B cell (primary cell): ENCODE measurements at regions not wholly inside any gene's neighbourhood (a gene's known extent, or its start where the extent isn't known, plus 50 kb on each side); places are given as distances from the start of the nearest gene placed in this dataset.

Source experiments
- ATAC-seq: fragments of 200-7000 bp; cut with Tn5 transposase; one replicate; pipeline ENCODE4 v1.10.0; 2021; ENCODE audit warnings: low read depth, mild to moderate bottlenecking, moderate number of reproducible peaks, moderate library complexity
- CTCF ChIA-PET: fragments of 350-600 bp; sonication (Branson Sonifier 250); formaldehyde crosslinking; loops from one replicate; lab custom pipeline; 2021; ENCODE audit warnings: antibody characterized with exemption, inconsistent platforms; lab: Charles Lee
- POLR2A ChIA-PET: fragments of 350-600 bp; sonication (Branson Sonifier 250); formaldehyde crosslinking; loops from one replicate; lab custom pipeline; 2021; ENCODE audit warnings: antibody characterized with exemption; lab: Charles Lee
- DNase-seq: peaks from one replicate; pipeline ENCODE4 v3.0.0; 2013
- H2AFZ ChIP-seq: 2 replicates; pipeline ENCODE4 v1.6.1; 2012; ENCODE audit warnings: mild to moderate bottlenecking, low read depth, low read length; ENCODE audit not compliant: insufficient read depth, poor library complexity, severe bottlenecking
- H3K27ac ChIP-seq, 2 donors: 1 replicate in 1 of 2; 2 replicates in 1 of 2; pipeline ENCODE4 v1.5.1; 2012 to 2013; ENCODE audit warnings: low read length in 2 of 2, mild to moderate bottlenecking in 2 of 2, moderate library complexity in 1 of 2
- H3K27me3 ChIP-seq, 4 experiments: fragments of 200-600 bp in 1 of 4; sonication (generic) in 1 of 4; replicated peaks in 1 of 4; 1 replicate in 2 of 4; 2 replicates in 2 of 4; pipeline versions ENCODE4 v1.6.1 to v1.7.0; 2013 to 2016; ENCODE audit warnings: low read length in 3 of 4, mild to moderate bottlenecking in 2 of 4, mixed read lengths in 1 of 4, moderate library complexity in 1 of 4; ENCODE audit not compliant: insufficient read depth in 4 of 4, control insufficient read depth in 3 of 4; ENCODE audit errors: control extremely low read depth in 1 of 4
- H3K36me3 ChIP-seq, 2 experiments: replicated peaks in 1 of 2; 1 replicate in 1 of 2; 2 replicates in 1 of 2; pipeline versions ENCODE4 v1.6.1 to v1.7.1; 2013; ENCODE audit warnings: low read length in 1 of 2; ENCODE audit not compliant: insufficient read depth in 2 of 2, control insufficient read depth in 1 of 2; ENCODE audit errors: control extremely low read depth in 1 of 2, extremely low read depth in 1 of 2
- H3K4me1 ChIP-seq, 2 donors: fragments of 200-600 bp in 1 of 2; sonication (generic) in 1 of 2; 1 replicate in 1 of 2; 2 replicates in 1 of 2; pipeline versions ENCODE4 v1.5.1 to v1.6.1; 2013 to 2017; ENCODE audit warnings: low read length in 2 of 2; ENCODE audit not compliant: control insufficient read depth in 2 of 2, insufficient read depth in 2 of 2
- H3K4me2 ChIP-seq: replicated peaks from 2 replicates; pipeline ENCODE3; 2012; ENCODE audit warnings: mild to moderate bottlenecking, low read depth, low read length; ENCODE audit not compliant: poor library complexity, severe bottlenecking
- H3K4me3 ChIP-seq, 5 experiments: fragments of 200-600 bp in 1 of 5; sonication (generic) in 1 of 5; 1 replicate in 3 of 5; 2 replicates in 2 of 5; pipeline versions ENCODE4 v1.5.1 to v1.7.0; 2011 to 2016; ENCODE audit warnings: low read length in 4 of 5, mild to moderate bottlenecking in 4 of 5, low read depth in 2 of 5, control low read depth in 1 of 5, moderate library complexity in 1 of 5; ENCODE audit not compliant: insufficient read depth in 1 of 5; ENCODE audit errors: control extremely low read depth in 1 of 5, extremely low read depth in 1 of 5
- H3K79me2 ChIP-seq: fragments of 200-600 bp; sonication (generic); one replicate; pipeline ENCODE4 v1.6.0; 2016; ENCODE audit warnings: low read length; ENCODE audit not compliant: control insufficient read depth, insufficient read depth
- H3K9ac ChIP-seq: fragments of 200-600 bp; sonication (generic); 2 replicates; pipeline ENCODE4 v1.6.1; 2017; ENCODE audit warnings: mild to moderate bottlenecking, low read length, moderate library complexity
- H3K9me3 ChIP-seq, 3 donors: one replicate each; pipeline versions ENCODE4 v1.6.1 to v1.7.1; 2013; ENCODE audit warnings: low read length in 2 of 3; ENCODE audit not compliant: control insufficient read depth in 2 of 3, insufficient read depth in 1 of 3; ENCODE audit errors: control extremely low read depth in 1 of 3
- H4K20me1 ChIP-seq: 2 replicates; pipeline ENCODE4 v1.6.0; 2012; ENCODE audit warnings: mild to moderate bottlenecking, low read length; ENCODE audit not compliant: insufficient read depth, control insufficient read depth, poor library complexity, severe bottlenecking
- H3K27ac Mint-ChIP-seq: one replicate; pipeline ENCODE4 v1.8.0; 2021; ENCODE audit warnings: mixed read lengths
- H3K27me3 Mint-ChIP-seq: one replicate; pipeline ENCODE4 v1.8.0; 2021; ENCODE audit warnings: mixed read lengths
- H3K4me1 Mint-ChIP-seq: one replicate; pipeline ENCODE4 v1.8.0; 2021; ENCODE audit warnings: mixed read lengths
- H3K4me3 Mint-ChIP-seq: one replicate; pipeline ENCODE4 v1.8.0; 2021; ENCODE audit warnings: mixed read lengths
- H3K9me3 Mint-ChIP-seq: one replicate; pipeline ENCODE4 v1.8.0; 2022; ENCODE audit warnings: mixed read lengths; ENCODE audit not compliant: insufficient read depth
- CTCF ChIP-seq: fragments of 200-600 bp; IDR thresholded peaks from one replicate; pipeline ENCODE4 v1.8.0; 2022; ENCODE audit warnings: antibody characterized with exemption, mild to moderate bottlenecking
- EZH2 ChIP-seq: IDR thresholded peaks from 2 replicates; pipeline ENCODE4 v1.6.1; 2012; ENCODE audit warnings: borderline replicate concordance, low read depth, mild to moderate bottlenecking, moderate library complexity, low read length; ENCODE audit not compliant: insufficient read depth, poor library complexity, severe bottlenecking
- WGBS: methylation state at CpG from one replicate; pipeline ENCODE4 v1.1.5; 2013; ENCODE audit warnings: missing lambda C conversion rate; ENCODE audit not compliant: insufficient coverage; 5-methylcytosine and 5-hydroxymethylcytosine counted together
- intact Hi-C: fragments of 100-400 bp; cut with micrococcal nuclease; formaldehyde crosslinking; loops from one replicate; pipeline ENCODE4 v1.10.0; 2022

DNA sequence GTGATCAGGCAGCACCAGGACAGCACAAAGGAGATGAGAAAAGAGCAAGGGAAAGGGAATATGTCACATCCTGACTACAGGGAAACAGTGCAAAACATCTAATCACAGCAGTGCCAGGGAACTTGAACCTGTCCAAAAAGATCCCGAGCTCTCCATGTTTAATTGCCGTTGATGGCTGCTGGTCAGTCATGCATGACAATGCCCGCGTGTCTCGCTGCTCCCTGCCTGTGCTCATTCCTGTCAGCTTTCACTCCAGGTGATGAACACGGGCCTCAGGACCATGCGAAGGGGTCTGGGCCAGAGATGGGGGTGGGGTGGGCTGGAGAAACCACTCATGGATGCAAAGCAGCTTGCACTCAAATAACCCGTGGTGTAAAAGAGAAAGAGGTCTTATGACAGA is 287.0 kb downstream of the GPATCH2 start:
- Histone ChIP-seq H3K4me2 (no peak overlapping the region), H4K20me1 (no peaks in the 10 kb centered on the region), H2AFZ (no peak overlapping the region), H3K4me1 (no peaks in the 10 kb centered on the region), H3K79me2 (no peaks in the 10 kb centered on the region), H3K27ac (no peak overlapping the region), H3K9ac (no peak overlapping the region), H3K9me3 (no peaks in the 10 kb centered on the region), H3K27me3 (no peaks in the 10 kb centered on the region), H3K4me3 (no peak overlapping the region), H3K36me3 (no peaks in the 10 kb centered on the region)
- POLR2A ChIA-PET, result no interaction called here
- no peak for DNase-seq
- Mint-ChIP-seq H3K9me3 (no peaks in the 10 kb centered on the region), H3K4me3 (no peak overlapping the region), H3K27ac (no peak overlapping the region), H3K4me1 (no peaks in the 10 kb centered on the region), H3K27me3 (no peaks in the 10 kb centered on the region)
- no peak for ATAC-seq
- no peak for TF ChIP-seq EZH2
- TF ChIP-seq CTCF, result no peak
- CTCF ChIA-PET, result no interaction called here
- intact Hi-C loops, result no loop called here
- 84% methylated on average over 7 of the region's 8 CpGs for WGBS

DNA sequence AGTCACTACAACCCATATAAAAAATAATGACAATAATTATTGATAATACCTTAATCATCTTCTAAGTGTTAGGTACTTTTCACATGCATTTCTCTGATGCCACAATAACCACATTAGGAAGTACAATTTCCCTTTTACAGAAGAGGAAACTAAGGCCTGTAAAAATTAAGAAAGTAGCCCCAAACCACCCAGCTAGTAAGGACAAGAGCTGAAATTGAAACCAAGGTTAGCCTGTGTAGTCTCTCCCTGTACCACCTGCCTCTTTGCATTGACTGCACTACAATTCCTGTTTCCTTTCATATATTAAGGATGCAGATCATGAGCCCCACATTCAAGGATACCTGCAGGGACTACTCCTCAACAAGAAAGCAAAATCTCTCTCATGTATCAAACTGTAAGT is 288.8 kb downstream of the GPATCH2 start:
- H3K4me3 Mint-ChIP-seq, result no peak overlapping the region
- no peaks in the 10 kb centered on the region for H3K36me3 ChIP-seq
- no peak overlapping the region for H3K4me2 ChIP-seq
- H3K4me1 Mint-ChIP-seq, result no peaks in the 10 kb centered on the region
- H3K9me3 ChIP-seq, result no peaks in the 10 kb centered on the region
- no peaks in the 10 kb centered on the region for H3K9me3 Mint-ChIP-seq
- no peaks in the 10 kb centered on the region for H3K27me3 Mint-ChIP-seq
- ATAC-seq (no peak), DNase-seq (no peak)
- ChIA-PET POLR2A (no interaction called here), CTCF (no interaction called here)
- no peak overlapping the region for H2AFZ ChIP-seq
- no peaks in the 10 kb centered on the region for H4K20me1 ChIP-seq
- intact Hi-C loops, result no loop called here
- no peak overlapping the region for H3K4me3 ChIP-seq
- H3K9ac ChIP-seq, result no peak overlapping the region
- no peaks in the 10 kb centered on the region for H3K4me1 ChIP-seq
- H3K27ac ChIP-seq, result no peak overlapping the region
- no peaks in the 10 kb centered on the region for H3K79me2 ChIP-seq
- TF ChIP-seq EZH2, result no peak
- TF ChIP-seq CTCF, result no peak
- no peaks in the 10 kb centered on the region for H3K27me3 ChIP-seq
- H3K27ac Mint-ChIP-seq, result no peak overlapping the region
